Panc1 (cell line): ENCODE measurements at regions not wholly inside any gene's neighbourhood (a gene's known extent, or its start where the extent isn't known, plus 50 kb on each side); places are given as distances from the start of the nearest gene placed in this dataset.

ENCODE experiments used
- ATAC-seq: fragments of 200-7000 bp; cut with Tn5 transposase; 2 replicates; pipeline ENCODE4 v1.9.1; 2020; ENCODE audit warnings: mild to moderate bottlenecking, moderate library complexity
- BruUV-seq: library from RNA; stranded (reverse); fragments of 400-500 nt; replicated peaks from 2 replicates; lab custom pipeline; 2021; lab: Mats Ljungman, UMichigan
- CTCF ChIA-PET: fragments of 300-600 bp; sonication (Branson Sonifier 250); formaldehyde crosslinking; loops from one replicate; lab custom pipeline; 2022; ENCODE audit warnings: antibody characterized with exemption; lab: Charles Lee
- POLR2A ChIA-PET: fragments of 300-600 bp; sonication (Branson Sonifier 250); formaldehyde crosslinking; loops from one replicate; lab custom pipeline; 2022; ENCODE audit warnings: antibody characterized with exemption; lab: Charles Lee
- DNase-seq: peaks from one replicate; pipeline ENCODE4 v3.0.0-alpha.2; 2010; ENCODE audit warnings: low read depth, low spot score
- H3K27ac ChIP-seq: 2 replicates; pipeline ENCODE4 v1.5.1; 2011; ENCODE audit warnings: mild to moderate bottlenecking, low read length, inconsistent platforms
- H3K27me3 ChIP-seq: fragments of 200-500 bp; sonication (Bioruptor generic); 2 replicates; pipeline ENCODE4 v1.6.0; 2014; ENCODE audit warnings: low read length, inconsistent platforms; ENCODE audit not compliant: control insufficient read depth, insufficient read depth
- H3K36me3 ChIP-seq: fragments of 200-500 bp; sonication (Bioruptor generic); 2 replicates; pipeline ENCODE4 v1.5.1; 2014; ENCODE audit warnings: inconsistent platforms, mild to moderate bottlenecking, low read length, moderate library complexity; ENCODE audit not compliant: control insufficient read depth, insufficient read depth
- H3K4me1 ChIP-seq: 2 replicates; pipeline ENCODE4 v1.5.1; 2011; ENCODE audit warnings: inconsistent platforms, mild to moderate bottlenecking, low read length, moderate library complexity; ENCODE audit not compliant: control insufficient read depth, insufficient read depth
- H3K4me3 ChIP-seq, 2 experiments: 2 replicates each; pipeline ENCODE4 v1.5.1; 2011 to 2012; ENCODE audit warnings: low read depth in 2 of 2, low read length in 2 of 2, mild to moderate bottlenecking in 2 of 2, inconsistent platforms in 1 of 2, moderate library complexity in 1 of 2
- H3K9me3 ChIP-seq: fragments of 200-500 bp; sonication (Bioruptor generic); 2 replicates; pipeline ENCODE4 v1.5.1; 2014; ENCODE audit warnings: low read depth, mild to moderate bottlenecking, inconsistent platforms, low read length, moderate library complexity; ENCODE audit not compliant: control insufficient read depth, insufficient read depth
- CTCF ChIP-seq: fragments of 450-650 bp; IDR thresholded peaks from 2 replicates; pipeline ENCODE4 v1.5.1; 2017; ENCODE audit warnings: mild to moderate bottlenecking
- POLR2AphosphoS5 ChIP-seq: IDR thresholded peaks from 2 replicates; pipeline ENCODE4 v1.6.1; 2012; ENCODE audit warnings: mild to moderate bottlenecking, low read depth, low read length, moderate library complexity
- REST ChIP-seq, 2 experiments: IDR thresholded peaks; 2 replicates each; pipeline ENCODE4 v1.6.1; 2011 to 2012; ENCODE audit warnings: low read depth in 2 of 2, control low read depth in 1 of 2, low read length in 1 of 2, mild to moderate bottlenecking in 1 of 2, moderate library complexity in 1 of 2; ENCODE audit not compliant: insufficient read depth in 1 of 2
- SIN3A ChIP-seq: IDR thresholded peaks from 2 replicates; pipeline ENCODE4 v1.6.1; 2012; ENCODE audit warnings: low read depth, mild to moderate bottlenecking, low read length, moderate library complexity, borderline replicate concordance; ENCODE audit not compliant: insufficient read depth
- TCF7L2 ChIP-seq: IDR thresholded peaks from 2 replicates; pipeline ENCODE4 v1.6.1; 2011; ENCODE audit warnings: mild to moderate bottlenecking, low read depth, low read length, inconsistent platforms
- in situ Hi-C: cut with HindIII; loops from 2 replicates; pipeline ENCODE4 v1.10.0; 2016; ENCODE audit warnings: low sequenced_read_pairs, low pct_unique_long_range_greater_than_20kb
- intact Hi-C: fragments of 100-400 bp; cut with micrococcal nuclease; formaldehyde crosslinking; loops from one replicate; pipeline ENCODE4 v1.10.0; 2022; ENCODE audit not compliant: unreplicated experiment

GRCh38 chr2:198309673-198310280 is 505.4 kb downstream of the PLCL1 start:
- Histone ChIP-seq H3K4me3 (no peak overlapping the region), H3K36me3 (no peaks in the 10 kb centered on the region), H3K27me3 (peaks cover 10% of the 10 kb centered on the region), H3K4me1 (no peaks in the 10 kb centered on the region), H3K9me3 (no peaks in the 10 kb centered on the region), H3K27ac (no peak overlapping the region)
- DNase-seq (no peak), ATAC-seq (no peak)
- ChIA-PET POLR2A (no interaction called here), CTCF (no interaction called here)
- TF ChIP-seq SIN3A (no peak), CTCF (peak; percentile 89), TCF7L2 (no peak), REST (IDR thresholded peaks at IDR 0.05; ENCODE audit: insufficient read depth in 1 of 2, low read depth in 2 of 2, low read length in 1 of 2) (no peak), POLR2AphosphoS5 (no peak)
- no TSS peak for BruUV-seq
- in situ Hi-C loops (no loop called here), intact Hi-C loops (loop anchor here (2.0 to 10.0 kb wide), 3 partner anchors 345 to 1429 kb away; no protein-coding TSS in a partner anchor)

GRCh38 chr2:198309081-198309480 is 504.7 kb downstream of the PLCL1 start:
- BruUV-seq: no TSS peak
- Histone ChIP-seq H3K36me3 (no peaks in the 10 kb centered on the region), H3K27me3 (peaks cover 10% of the 10 kb centered on the region), H3K9me3 (no peaks in the 10 kb centered on the region), H3K27ac (no peak overlapping the region), H3K4me3 (no peak overlapping the region), H3K4me1 (no peaks in the 10 kb centered on the region)
- intact Hi-C loops (no loop called here), in situ Hi-C loops (no loop called here)
- POLR2A ChIA-PET: no interaction called here
- no peak for TF ChIP-seq SIN3A
- no peak for TF ChIP-seq CTCF
- no peak for TF ChIP-seq TCF7L2
- no peak for TF ChIP-seq POLR2AphosphoS5
- no peak for TF ChIP-seq REST (IDR thresholded peaks at IDR 0.05; ENCODE audit: insufficient read depth in 1 of 2, low read depth in 2 of 2, low read length in 1 of 2)
- no peak for DNase-seq
- CTCF ChIA-PET: no interaction called here
- ATAC-seq: no peak
